Astrocyte of the cerebellum (primary cell): ENCODE measurements at regions not wholly inside any gene's neighbourhood (a gene's known extent, or its start where the extent isn't known, plus 50 kb on each side); places are given as distances from the start of the nearest gene placed in this dataset.
"Not testable (repeated sequence)": the region's sequence is repeated elsewhere in the genome, so short reads cannot be mapped to it uniquely, and the experiment has no call there.

Experiments used
- DNase-seq: peaks from one replicate; pipeline ENCODE4 v3.0.0-alpha.2; 2011; ENCODE audit warnings: low read depth
- H3K4me3 ChIP-seq: 2 replicates; pipeline ENCODE4 v1.5.1; 2011; ENCODE audit warnings: mild to moderate bottlenecking, low read depth, low read length, moderate library complexity
- CTCF ChIP-seq: IDR thresholded peaks from 2 replicates; pipeline ENCODE4 v1.5.1; 2012; ENCODE audit warnings: low read length, low read depth, moderate library complexity, mild to moderate bottlenecking; ENCODE audit errors: missing control alignments
- in situ Hi-C: cut with HindIII; loops from 2 replicates; pipeline ENCODE4 v1.10.0; 2017; ENCODE audit warnings: low sequenced_read_pairs

GRCh38 chr9:75358846-75359245, 270.5 kb downstream of the OSTF1 start:
- no peak overlapping the region for H3K4me3 ChIP-seq
- no peak for TF ChIP-seq CTCF
- in situ Hi-C loops: no loop called here
- no peak for DNase-seq

GRCh38 chr9:75359638-75360037, 271.3 kb downstream of the OSTF1 start:
- no peak for TF ChIP-seq CTCF
- no peak overlapping the region for H3K4me3 ChIP-seq
- in situ Hi-C loops: no loop called here
- no peak for DNase-seq

- H3K4me3 ChIP-seq: no peak overlapping the region
- no peak for TF ChIP-seq CTCF
- in situ Hi-C loops: no loop called here
- no peak for DNase-seq
Measured at GRCh38 chr9:75360252-75360651, 271.9 kb downstream of the OSTF1 start.

GRCh38 chr9:75362446-75362845, 274.1 kb downstream of the OSTF1 start:
- H3K4me3 ChIP-seq, DNase-seq, in situ Hi-C loops: not testable (repeated sequence)

- TF ChIP-seq CTCF: no peak
- no peak overlapping the region for H3K4me3 ChIP-seq
- no peak for DNase-seq
- in situ Hi-C loops: no loop called here
Measured at GRCh38 chr9:75365196-75365595, 276.9 kb downstream of the OSTF1 start.

- in situ Hi-C loops: no loop called here
- no peak for DNase-seq
- H3K4me3 ChIP-seq: no peak overlapping the region
- TF ChIP-seq CTCF: no peak
Measured at GRCh38 chr9:75369989-75370388, 281.7 kb downstream of the OSTF1 start.

GRCh38 chr9:75372499-75373268, 284.4 kb downstream of the OSTF1 start:
- in situ Hi-C loops: no loop called here
- no peak overlapping the region for H3K4me3 ChIP-seq
- peak; percentile 43 for TF ChIP-seq CTCF
- DNase-seq: peak; percentile 61
